SK-N-SH treated with all-trans-retinoic acid at 6 μM for 48 hours (cell line): ENCODE measurements at regions not wholly inside any gene's neighbourhood (a gene's known extent, or its start where the extent isn't known, plus 50 kb on each side); places are given as distances from the start of the nearest gene placed in this dataset.

Experiments used
- GLIS3 ChIP-seq: fragments of 250-450 bp; sonication (Bioruptor Pico); IDR thresholded peaks from 2 replicates; pipeline ENCODE4 v1.5.0; 2020; ENCODE audit warnings: mild to moderate bottlenecking, moderate library complexity
- RARB ChIP-seq: fragments of 250-450 bp; sonication (Bioruptor Pico); IDR thresholded peaks from 2 replicates; pipeline ENCODE4 v1.8.0; 2021; ENCODE audit warnings: mild to moderate bottlenecking, moderate library complexity
- ZC3H10 ChIP-seq: fragments of 250-450 bp; sonication (Bioruptor Pico); IDR thresholded peaks from 2 replicates; pipeline ENCODE4 v1.5.1; 2021; ENCODE audit warnings: mild to moderate bottlenecking, moderate library complexity
- ZNF565 ChIP-seq: fragments of 450-650 bp; formaldehyde crosslinking; conservative IDR thresholded peaks from 2 replicates; pipeline ENCODE4 v1.5.0; 2020; ENCODE audit warnings: low read depth, mild to moderate bottlenecking, moderate library complexity
- TF ChIP-seq, protein P1 (sequence below): fragments of 250-450 bp; sonication (Bioruptor Pico); IDR thresholded peaks from 2 replicates; pipeline ENCODE4 v1.8.0; 2021; ENCODE audit warnings: low read depth, mild to moderate bottlenecking, moderate library complexity, borderline replicate concordance

DNA sequence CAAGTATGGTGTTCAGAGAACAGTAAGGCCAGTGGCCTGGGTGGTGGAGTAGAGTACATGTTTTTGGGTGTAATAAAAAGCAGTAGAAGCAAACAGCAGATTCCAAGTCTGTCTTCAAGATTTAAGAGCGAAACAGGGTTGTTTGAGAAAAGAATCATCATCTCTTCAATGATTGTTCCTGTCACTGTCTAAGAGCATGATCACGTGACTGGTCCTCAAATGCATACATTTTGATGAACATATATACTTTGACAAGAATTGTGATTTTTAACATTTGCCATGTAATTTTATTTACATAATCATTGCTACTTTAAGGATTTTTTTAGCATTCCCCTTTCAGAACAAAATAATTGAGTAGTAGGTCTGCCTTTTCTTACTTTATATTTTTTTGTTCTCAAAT, 252.6 kb upstream of the GPR101 start:
- no peak for TF ChIP-seq ZC3H10
- TF ChIP-seq ZNF565 (CRISPR knock-in tag), result no peak
- TF ChIP-seq, protein P1, sequence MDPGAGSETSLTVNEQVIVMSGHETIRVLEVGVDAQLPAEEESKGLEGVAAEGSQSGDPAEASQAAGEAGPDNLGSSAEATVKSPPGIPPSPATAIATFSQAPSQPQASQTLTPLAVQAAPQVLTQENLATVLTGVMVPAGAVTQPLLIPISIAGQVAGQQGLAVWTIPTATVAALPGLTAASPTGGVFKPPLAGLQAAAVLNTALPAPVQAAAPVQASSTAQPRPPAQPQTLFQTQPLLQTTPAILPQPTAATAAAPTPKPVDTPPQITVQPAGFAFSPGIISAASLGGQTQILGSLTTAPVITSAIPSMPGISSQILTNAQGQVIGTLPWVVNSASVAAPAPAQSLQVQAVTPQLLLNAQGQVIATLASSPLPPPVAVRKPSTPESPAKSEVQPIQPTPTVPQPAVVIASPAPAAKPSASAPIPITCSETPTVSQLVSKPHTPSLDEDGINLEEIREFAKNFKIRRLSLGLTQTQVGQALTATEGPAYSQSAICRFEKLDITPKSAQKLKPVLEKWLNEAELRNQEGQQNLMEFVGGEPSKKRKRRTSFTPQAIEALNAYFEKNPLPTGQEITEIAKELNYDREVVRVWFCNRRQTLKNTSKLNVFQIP (CRISPR knock-in tag), result no peak
- TF ChIP-seq GLIS3 (CRISPR knock-in tag), result no peak
- TF ChIP-seq RARB (CRISPR knock-in tag), result no peak
